Ramos (cell line): ENCODE measurements at regions not wholly inside any gene's neighbourhood (a gene's known extent, or its start where the extent isn't known, plus 50 kb on each side); places are given as distances from the start of the nearest gene placed in this dataset.

Source experiments
- in situ Hi-C: fragments of 300-500 bp; cut with MboI; formaldehyde crosslinking; loops from one replicate; pipeline ENCODE4 v1.14.3; 2022; ENCODE audit warnings: low sequenced_read_pairs; ENCODE audit not compliant: unreplicated experiment

- in situ Hi-C loops: loop anchor here (25.0 kb wide), 4 partner anchors 298 to 823 kb away; no protein-coding TSS in a partner anchor
These were observed 106.6 kb upstream of the TMPRSS2 start for GRCh38 chr21:41614511-41614910.

DNA sequence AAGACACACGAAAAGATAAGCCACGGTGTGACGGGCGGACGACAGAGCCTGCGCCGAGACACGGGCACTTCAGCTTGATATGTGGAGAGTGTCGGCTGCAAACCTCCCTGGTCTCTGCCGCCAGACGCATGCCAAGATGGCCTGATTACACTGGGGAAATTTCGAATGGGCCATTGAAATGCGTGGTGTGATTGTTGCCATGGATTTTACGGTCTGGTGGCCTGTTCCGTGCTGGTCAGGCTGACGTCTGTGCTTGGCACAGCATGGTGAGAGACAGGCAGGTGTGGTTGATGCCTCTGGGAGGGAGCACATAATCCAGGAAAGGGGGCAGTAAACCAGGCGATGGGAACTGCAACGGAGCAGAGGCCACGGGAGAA is 105.6 kb upstream of the TMPRSS2 start:
- in situ Hi-C loops: loop anchor here (25.0 kb wide), 4 partner anchors 299 to 824 kb away; no protein-coding TSS in a partner anchor

GRCh38 chr21:41612674-41613532 is 104.9 kb upstream of the TMPRSS2 start:
- in situ Hi-C loops: loop anchor here (25.0 kb wide), 4 partner anchors 299 to 824 kb away; no protein-coding TSS in a partner anchor

- in situ Hi-C loops: loop anchor here (25.0 kb wide), 4 partner anchors 300 to 825 kb away; no protein-coding TSS in a partner anchor
These were observed 104.1 kb upstream of the TMPRSS2 start for GRCh38 chr21:41611966-41612606.

DNA sequence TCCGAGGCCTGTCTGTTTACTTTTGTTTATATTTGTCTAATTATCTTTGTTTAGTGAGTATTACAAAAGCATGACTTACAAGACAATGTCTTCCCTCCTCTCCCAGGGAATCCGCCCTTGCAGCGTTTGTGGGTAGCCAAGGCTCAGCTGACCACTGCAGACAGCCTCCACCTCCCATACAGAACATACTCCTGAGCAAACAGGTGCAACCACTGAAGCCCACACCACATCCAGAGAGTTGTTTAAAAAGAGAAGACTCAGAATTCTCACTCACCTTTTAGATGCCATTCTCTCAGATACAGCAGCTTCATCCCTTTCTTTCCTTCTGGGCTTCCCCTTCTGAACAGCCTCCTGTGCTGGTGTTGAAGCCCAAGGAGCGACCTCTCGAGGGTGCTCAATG is 103.5 kb upstream of the TMPRSS2 start:
- in situ Hi-C loops: loop anchor here (25.0 kb wide), 4 partner anchors 301 to 826 kb away; no protein-coding TSS in a partner anchor

DNA sequence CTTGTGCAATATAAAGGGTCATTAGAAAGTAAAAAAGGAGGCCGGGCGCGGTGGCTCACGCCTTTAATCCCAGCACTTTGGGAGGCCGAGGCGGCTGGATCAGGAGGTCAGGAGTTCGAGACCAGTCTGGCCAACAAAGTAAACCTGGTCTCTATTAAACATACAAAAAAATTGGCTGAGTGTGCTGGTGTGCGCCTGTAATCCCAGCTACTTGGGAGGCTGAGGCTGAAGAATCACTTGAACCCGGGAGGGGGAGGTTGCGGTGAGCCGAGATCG is 102.8 kb upstream of the TMPRSS2 start:
- in situ Hi-C loops: loop anchor here (25.0 kb wide), 4 partner anchors 302 to 827 kb away; no protein-coding TSS in a partner anchor

- in situ Hi-C loops: loop anchor here (25.0 kb wide), 4 partner anchors 302 to 827 kb away; no protein-coding TSS in a partner anchor
These were observed 102.3 kb upstream of the TMPRSS2 start for GRCh38 chr21:41610042-41610839.

- in situ Hi-C loops: loop anchor here (25.0 kb wide), 4 partner anchors 306 to 831 kb away; no protein-coding TSS in a partner anchor
These were observed 98.7 kb upstream of the TMPRSS2 start for GRCh38 chr21:41606706-41607105.

DNA sequence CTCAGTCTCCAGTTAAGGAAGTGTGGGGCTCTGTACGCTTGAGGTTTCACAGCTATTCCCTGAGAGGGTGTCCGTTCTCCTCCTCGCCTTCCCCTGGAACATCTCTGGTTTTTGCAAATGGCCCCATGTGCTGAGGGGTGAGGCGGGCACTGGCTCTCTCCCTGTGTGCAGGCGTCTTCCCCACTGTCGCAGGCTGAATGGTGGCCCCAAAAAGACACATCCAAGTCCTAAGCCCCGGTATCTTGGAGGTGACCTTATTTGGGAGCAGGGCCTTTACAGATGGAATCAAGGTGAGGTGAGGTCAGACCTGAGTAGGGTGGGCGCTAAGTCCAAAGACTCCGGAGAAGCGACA is 98.0 kb upstream of the TMPRSS2 start:
- in situ Hi-C loops: loop anchor here (25.0 kb wide), 4 partner anchors 306 to 831 kb away; no protein-coding TSS in a partner anchor

GRCh38 chr21:41605178-41605933 is 97.4 kb upstream of the TMPRSS2 start:
- in situ Hi-C loops: loop anchor here (25.0 kb wide), 4 partner anchors 307 to 832 kb away; no protein-coding TSS in a partner anchor

- in situ Hi-C loops: loop anchor here (25.0 kb wide), 4 partner anchors 308 to 833 kb away; no protein-coding TSS in a partner anchor
These were observed 96.7 kb upstream of the TMPRSS2 start for GRCh38 chr21:41604583-41605041.

GRCh38 chr21:41603476-41603875 is 95.5 kb upstream of the TMPRSS2 start:
- in situ Hi-C loops: loop anchor here (25.0 kb wide), 4 partner anchors 309 to 834 kb away; no protein-coding TSS in a partner anchor

DNA sequence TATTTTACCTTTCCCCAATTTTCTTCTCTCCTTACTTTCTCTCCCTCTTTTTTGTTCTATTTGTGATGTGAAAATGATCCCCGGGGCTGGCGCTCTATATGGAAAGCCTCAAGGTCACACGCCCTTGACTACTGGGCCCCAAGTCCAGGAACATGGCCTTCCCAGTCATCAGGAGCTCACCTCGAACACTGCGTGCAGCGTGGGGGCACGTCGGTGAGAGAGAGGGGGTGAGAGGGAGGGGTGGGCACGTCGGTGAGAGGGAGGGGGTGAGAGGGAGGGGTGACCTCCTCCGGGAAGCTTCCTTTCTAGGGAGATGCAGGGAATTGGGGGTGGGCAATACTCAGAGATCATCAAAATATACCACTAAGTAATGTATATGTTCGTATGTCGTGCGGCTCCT is 94.6 kb upstream of the TMPRSS2 start:
- in situ Hi-C loops: loop anchor here (25.0 kb wide), 4 partner anchors 310 to 835 kb away; no protein-coding TSS in a partner anchor

- in situ Hi-C loops: loop anchor here (25.0 kb wide), 4 partner anchors 311 to 836 kb away; no protein-coding TSS in a partner anchor
These were observed 93.8 kb upstream of the TMPRSS2 start for GRCh38 chr21:41601573-41602368.

GRCh38 chr21:41600961-41601572 is 93.1 kb upstream of the TMPRSS2 start:
- in situ Hi-C loops: loop anchor here (25.0 kb wide), 4 partner anchors 311 to 836 kb away; no protein-coding TSS in a partner anchor

DNA sequence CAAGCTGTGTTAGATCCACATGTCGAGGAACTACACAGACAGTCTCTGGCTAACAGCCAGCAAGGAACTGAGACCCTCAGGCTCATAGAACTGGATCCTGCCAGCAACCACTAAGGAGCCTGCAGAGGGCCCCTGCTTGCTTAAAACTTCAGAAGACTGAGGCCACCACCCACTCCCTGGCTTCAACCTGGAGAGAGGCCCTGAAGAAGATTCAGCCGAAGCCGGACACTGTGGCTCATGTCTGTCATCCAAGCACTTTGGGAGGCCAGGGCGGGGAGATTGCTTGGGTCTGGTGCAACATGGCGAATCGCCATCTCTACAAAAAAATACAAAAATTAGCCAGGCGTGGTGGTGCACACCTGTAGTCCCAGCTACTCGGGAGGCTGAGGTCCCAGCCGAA is 92.6 kb upstream of the TMPRSS2 start:
- in situ Hi-C loops: loop anchor here (25.0 kb wide), 4 partner anchors 312 to 837 kb away; no protein-coding TSS in a partner anchor

DNA sequence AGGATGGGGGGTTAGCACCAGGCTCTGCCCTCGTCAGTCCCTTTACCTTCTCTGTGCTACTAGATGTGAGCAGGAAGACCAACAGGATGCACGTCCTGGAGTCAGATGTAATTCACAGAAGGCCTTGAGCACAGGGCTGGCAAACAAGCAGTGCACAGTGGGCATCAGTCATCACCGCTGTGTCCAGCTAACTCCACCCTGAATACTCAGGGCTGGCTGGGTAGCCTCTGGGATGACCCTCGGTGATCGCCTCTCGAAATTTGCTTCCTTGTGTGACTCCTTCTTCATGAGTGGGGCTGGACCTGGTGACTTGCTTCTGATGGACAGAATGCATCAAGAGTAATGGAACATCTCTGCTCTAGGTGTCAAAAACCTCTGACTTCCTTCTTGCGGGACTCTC is 92.2 kb upstream of the TMPRSS2 start:
- in situ Hi-C loops: loop anchor here (25.0 kb wide), 4 partner anchors 312 to 837 kb away; no protein-coding TSS in a partner anchor
